ENCODE measurements at regions not wholly inside any gene's neighbourhood (a gene's known extent, or its start where the extent isn't known, plus 50 kb on each side); places are given as distances from the start of the nearest gene placed in this dataset.

GRCh38 chr22:48098243-48098920 is 1335.9 kb downstream of the TBC1D22A start:
- DNase-seq, result no peak

- no peak for DNase-seq
These were observed 1335.3 kb downstream of the TBC1D22A start for GRCh38 chr22:48097723-48098122.

GRCh38 chr22:48096851-48097665 is 1334.6 kb downstream of the TBC1D22A start:
- DNase-seq, result no peak

GRCh38 chr22:48096411-48096810 is 1334.0 kb downstream of the TBC1D22A start:
- DNase-seq, result no peak

GRCh38 chr22:48093981-48094380 is 1331.5 kb downstream of the TBC1D22A start:
- no peak for DNase-seq

- no peak for DNase-seq
These were observed 1330.4 kb downstream of the TBC1D22A start for GRCh38 chr22:48092866-48093265.

GRCh38 chr22:48091656-48092223 is 1329.3 kb downstream of the TBC1D22A start:
- no peak for DNase-seq

GRCh38 chr22:48091060-48091650 is 1328.7 kb downstream of the TBC1D22A start:
- no peak for DNase-seq

GRCh38 chr22:48090332-48090672 is 1327.9 kb downstream of the TBC1D22A start:
- DNase-seq, result no peak

GRCh38 chr22:48089601-48090331 is 1327.3 kb downstream of the TBC1D22A start:
- DNase-seq, result no peak

- DNase-seq, result no peak
These were observed 1326.6 kb downstream of the TBC1D22A start for GRCh38 chr22:48088926-48089536.

GRCh38 chr22:48088251-48088650 is 1325.8 kb downstream of the TBC1D22A start:
- no peak for DNase-seq

GRCh38 chr22:48085901-48086645 is 1323.6 kb downstream of the TBC1D22A start:
- DNase-seq, result no peak

- no peak for DNase-seq
These were observed 1322.2 kb downstream of the TBC1D22A start for GRCh38 chr22:48084729-48085050.

GRCh38 chr22:48084041-48084728 is 1321.7 kb downstream of the TBC1D22A start:
- no peak for DNase-seq

GRCh38 chr22:48083502-48083901 is 1321.1 kb downstream of the TBC1D22A start:
- no peak for DNase-seq

GRCh38 chr22:48082284-48082683 is 1319.8 kb downstream of the TBC1D22A start:
- DNase-seq, result no peak

- DNase-seq, result no peak
These were observed 1318.8 kb downstream of the TBC1D22A start for GRCh38 chr22:48081281-48081680.

GRCh38 chr22:48080316-48081165 is 1318.1 kb downstream of the TBC1D22A start:
- no peak for DNase-seq

Data from NCI-H2107 (cell line).